HFF-Myc (cell line): ENCODE measurements at regions not wholly inside any gene's neighbourhood (a gene's known extent, or its start where the extent isn't known, plus 50 kb on each side); places are given as distances from the start of the nearest gene placed in this dataset.
"Not testable (repeated sequence)": the region's sequence is repeated elsewhere in the genome, so short reads cannot be mapped to it uniquely, and the experiment has no call there.

Source experiments
- DNase-seq: peaks from one replicate; pipeline ENCODE4 v3.0.0-alpha.2; 2011; ENCODE audit warnings: low read depth; ENCODE audit errors: extremely low read depth
- H3K4me3 ChIP-seq: replicated peaks from 2 replicates; pipeline ENCODE4 v1.5.1; 2011; ENCODE audit warnings: low read depth, mild to moderate bottlenecking, control low read depth, low read length
- CTCF ChIP-seq: IDR thresholded peaks from 2 replicates; pipeline ENCODE4 v1.5.1; 2012; ENCODE audit warnings: mild to moderate bottlenecking, low read depth, low read length, control low read depth; ENCODE audit errors: missing control alignments

GRCh38 chr13:37177125-37177524 is 71.7 kb upstream of the CSNK1A1L start:
- H3K4me3 ChIP-seq, result no peak overlapping the region
- no peak for TF ChIP-seq CTCF
- DNase-seq, result no peak

- TF ChIP-seq CTCF, result no peak
- no peak for DNase-seq
Observed at GRCh38 chr13:37175996-37176395, 70.5 kb upstream of the CSNK1A1L start.

GRCh38 chr13:37173214-37173613 is 67.8 kb upstream of the CSNK1A1L start:
- no peak for TF ChIP-seq CTCF
- peak; percentile 70 for DNase-seq
- H3K4me3 ChIP-seq, result no peak overlapping the region

More at GRCh38 chr13:37175996-37176395, 70.5 kb upstream of the CSNK1A1L start:
- no peak overlapping the region for H3K4me3 ChIP-seq

- not testable (repeated sequence) for DNase-seq, H3K4me3 ChIP-seq
Observed at GRCh38 chr13:37172226-37172625, 66.8 kb upstream of the CSNK1A1L start.

GRCh38 chr13:37168926-37169325 is 63.5 kb upstream of the CSNK1A1L start:
- H3K4me3 ChIP-seq, result no peak overlapping the region
- TF ChIP-seq CTCF, result no peak
- DNase-seq, result no peak

- TF ChIP-seq CTCF, result no peak
- no peak for DNase-seq
Observed at GRCh38 chr13:37168151-37168550, 62.7 kb upstream of the CSNK1A1L start.

GRCh38 chr13:37164635-37165034 is 59.2 kb upstream of the CSNK1A1L start:
- no peak for DNase-seq
- TF ChIP-seq CTCF, result no peak
- no peak overlapping the region for H3K4me3 ChIP-seq

More at GRCh38 chr13:37168151-37168550, 62.7 kb upstream of the CSNK1A1L start:
- H3K4me3 ChIP-seq, result no peak overlapping the region
